ENCODE measurements at regions not wholly inside any gene's neighbourhood (a gene's known extent, or its start where the extent isn't known, plus 50 kb on each side); places are given as distances from the start of the nearest gene placed in this dataset.

DNA sequence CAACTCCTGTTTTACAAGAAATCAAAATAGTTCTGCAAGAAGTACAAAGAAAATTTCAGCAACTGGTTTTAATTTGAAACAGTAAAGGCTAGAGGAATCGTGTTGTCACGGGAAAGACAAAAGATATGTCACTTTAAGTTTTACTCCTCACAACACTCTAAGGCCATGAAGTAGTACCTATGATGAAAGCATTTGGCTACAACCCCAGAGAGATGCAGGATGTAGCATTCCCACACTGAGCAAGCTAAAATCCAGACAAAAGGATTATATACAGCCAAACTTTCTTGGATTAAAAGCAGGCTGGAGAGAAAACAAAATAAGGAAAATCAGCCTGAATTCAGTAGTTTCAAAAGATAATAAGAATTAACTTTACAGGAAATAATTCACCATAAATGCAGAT, 245.5 kb upstream of the STEAP1 start:
- TF ChIP-seq, protein P1, sequence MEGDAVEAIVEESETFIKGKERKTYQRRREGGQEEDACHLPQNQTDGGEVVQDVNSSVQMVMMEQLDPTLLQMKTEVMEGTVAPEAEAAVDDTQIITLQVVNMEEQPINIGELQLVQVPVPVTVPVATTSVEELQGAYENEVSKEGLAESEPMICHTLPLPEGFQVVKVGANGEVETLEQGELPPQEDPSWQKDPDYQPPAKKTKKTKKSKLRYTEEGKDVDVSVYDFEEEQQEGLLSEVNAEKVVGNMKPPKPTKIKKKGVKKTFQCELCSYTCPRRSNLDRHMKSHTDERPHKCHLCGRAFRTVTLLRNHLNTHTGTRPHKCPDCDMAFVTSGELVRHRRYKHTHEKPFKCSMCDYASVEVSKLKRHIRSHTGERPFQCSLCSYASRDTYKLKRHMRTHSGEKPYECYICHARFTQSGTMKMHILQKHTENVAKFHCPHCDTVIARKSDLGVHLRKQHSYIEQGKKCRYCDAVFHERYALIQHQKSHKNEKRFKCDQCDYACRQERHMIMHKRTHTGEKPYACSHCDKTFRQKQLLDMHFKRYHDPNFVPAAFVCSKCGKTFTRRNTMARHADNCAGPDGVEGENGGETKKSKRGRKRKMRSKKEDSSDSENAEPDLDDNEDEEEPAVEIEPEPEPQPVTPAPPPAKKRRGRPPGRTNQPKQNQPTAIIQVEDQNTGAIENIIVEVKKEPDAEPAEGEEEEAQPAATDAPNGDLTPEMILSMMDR (IDR thresholded peaks at IDR 0.05), result no peak
- TF ChIP-seq POLR2A (IDR thresholded peaks at IDR 0.05), result no peak

All from heart left ventricle (tissue), 13 donors.